ENCODE measurements at regions not wholly inside any gene's neighbourhood (a gene's known extent, or its start where the extent isn't known, plus 50 kb on each side); places are given as distances from the start of the nearest gene placed in this dataset.

- H3K4me1 ChIP-seq: no peaks in the 10 kb centered on the region
- H3K36me3 ChIP-seq: no peaks in the 10 kb centered on the region
- WGBS, 2 donors (ENCODE audit: low coverage in 1 of 2): 67 to 77% methylated on average over 4 of the region's 4 CpGs
- no peak for ATAC-seq
- no peaks in the 10 kb centered on the region for H3K27me3 ChIP-seq
- H3K27ac ChIP-seq: no peak overlapping the region
- no peaks in the 10 kb centered on the region for H3K9me3 ChIP-seq
- TF ChIP-seq EP300 (IDR thresholded peaks at IDR 0.05) (no peak), CTCF (IDR thresholded peaks at IDR 0.05) (no peak), POLR2A (IDR thresholded peaks at IDR 0.05) (no peak), POLR2AphosphoS5 (IDR thresholded peaks at IDR 0.05) (no peak)
- no peak overlapping the region for H3K4me3 ChIP-seq
Measured at GRCh38 chr3:162193148-162194095, 696.8 kb downstream of the OTOL1 start.

GRCh38 chr3:162195147-162195546 is 698.5 kb downstream of the OTOL1 start:
- 81 to 83% methylated on average over 3 of the region's 3 CpGs for WGBS, 2 donors (ENCODE audit: low coverage in 1 of 2)
- no peak for ATAC-seq
- no peak for TF ChIP-seq POLR2AphosphoS5 (IDR thresholded peaks at IDR 0.05)
- TF ChIP-seq CTCF (IDR thresholded peaks at IDR 0.05): no peak
- no peak for TF ChIP-seq POLR2A (IDR thresholded peaks at IDR 0.05)

GRCh38 chr3:162196964-162197363 is 700.4 kb downstream of the OTOL1 start:
- no peaks in the 10 kb centered on the region for H3K27me3 ChIP-seq
- TF ChIP-seq CTCF (IDR thresholded peaks at IDR 0.05) (no peak), EP300 (IDR thresholded peaks at IDR 0.05) (no peak)
- ATAC-seq: no peak
- no peak overlapping the region for H3K4me3 ChIP-seq
- H3K27ac ChIP-seq: no peak overlapping the region
- H3K36me3 ChIP-seq: no peaks in the 10 kb centered on the region
- 61 to 78% methylated on average over 2 of the region's 2 CpGs for WGBS, 2 donors (ENCODE audit: low coverage in 1 of 2)
- H3K9me3 ChIP-seq: no peaks in the 10 kb centered on the region
- H3K4me1 ChIP-seq: no peaks in the 10 kb centered on the region

More at GRCh38 chr3:162195147-162195546, 698.5 kb downstream of the OTOL1 start:
- Histone ChIP-seq H3K27ac (no peak overlapping the region), H3K27me3 (no peaks in the 10 kb centered on the region), H3K4me1 (no peaks in the 10 kb centered on the region), H3K4me3 (no peak overlapping the region), H3K9me3 (no peaks in the 10 kb centered on the region), H3K36me3 (no peaks in the 10 kb centered on the region)

- H3K4me1 ChIP-seq: no peaks in the 10 kb centered on the region
- ATAC-seq: no peak
- H3K36me3 ChIP-seq: no peaks in the 10 kb centered on the region
- TF ChIP-seq EP300 (IDR thresholded peaks at IDR 0.05): no peak
- TF ChIP-seq POLR2AphosphoS5 (IDR thresholded peaks at IDR 0.05): no peak
- no peak for TF ChIP-seq POLR2A (IDR thresholded peaks at IDR 0.05)
- TF ChIP-seq CTCF (IDR thresholded peaks at IDR 0.05): no peak
- WGBS, 2 donors (ENCODE audit: low coverage in 1 of 2): 60 to 66% methylated on average over 7 of the region's 7 CpGs
- H3K9me3 ChIP-seq: no peaks in the 10 kb centered on the region
- no peaks in the 10 kb centered on the region for H3K27me3 ChIP-seq
- H3K27ac ChIP-seq: no peak overlapping the region
- no peak overlapping the region for H3K4me3 ChIP-seq
Measured at GRCh38 chr3:162200836-162201235, 704.2 kb downstream of the OTOL1 start.

GRCh38 chr3:162206648-162207047 is 710.0 kb downstream of the OTOL1 start:
- no peak for ATAC-seq
- TF ChIP-seq CTCF (IDR thresholded peaks at IDR 0.05): no peak
- no peak for TF ChIP-seq EP300 (IDR thresholded peaks at IDR 0.05)
- TF ChIP-seq POLR2AphosphoS5 (IDR thresholded peaks at IDR 0.05): no peak
- no peak for TF ChIP-seq POLR2A (IDR thresholded peaks at IDR 0.05)
- H3K27ac ChIP-seq: no peak overlapping the region
- no peak overlapping the region for H3K4me3 ChIP-seq
- no peaks in the 10 kb centered on the region for H3K27me3 ChIP-seq
- 83 to 91% methylated on average over 1 of the region's 1 CpG for WGBS, 2 donors (ENCODE audit: low coverage in 1 of 2)
- H3K9me3 ChIP-seq: no peaks in the 10 kb centered on the region
- H3K36me3 ChIP-seq: no peaks in the 10 kb centered on the region
- no peaks in the 10 kb centered on the region for H3K4me1 ChIP-seq

Data from gastroesophageal sphincter (tissue), 4 donors.